Breast epithelium (tissue), 3 donors: ENCODE measurements at regions not wholly inside any gene's neighbourhood (a gene's known extent, or its start where the extent isn't known, plus 50 kb on each side); places are given as distances from the start of the nearest gene placed in this dataset.

Experiments
- CTCF ChIP-seq, 3 donors: fragments of 450-650 bp; IDR thresholded peaks; one replicate each; pipeline ENCODE4 v1.5.1; 2016 to 2017; ENCODE audit warnings: antibody characterized with exemption in 3 of 3, mild to moderate bottlenecking in 3 of 3, moderate library complexity in 3 of 3
- POLR2AphosphoS5 ChIP-seq, 3 donors: sonication (generic); formaldehyde crosslinking; IDR thresholded peaks; one replicate each; pipeline ENCODE4 v1.6.1; 2017; ENCODE audit warnings: antibody characterized with exemption in 3 of 3

- TF ChIP-seq CTCF (IDR thresholded peaks at IDR 0.05) (no peak), POLR2AphosphoS5 (IDR thresholded peaks at IDR 0.05) (no peak)
Measured at GRCh38 chr3:157872902-157873301, 233.3 kb downstream of the SHOX2 start.
